ENCODE measurements at regions not wholly inside any gene's neighbourhood (a gene's known extent, or its start where the extent isn't known, plus 50 kb on each side); places are given as distances from the start of the nearest gene placed in this dataset.
"Not testable (repeated sequence)": the region's sequence is repeated elsewhere in the genome, so short reads cannot be mapped to it uniquely, and the experiment has no call there.

GRCh38 chr20:57814529-57814928 is 104.7 kb upstream of the PMEPA1 start:
- TF ChIP-seq CTCF (IDR thresholded peaks at IDR 0.05) (no peak), POLR2A (IDR thresholded peaks at IDR 0.05) (no peak), EP300 (IDR thresholded peaks at IDR 0.05) (no peak), POLR2AphosphoS5 (IDR thresholded peaks at IDR 0.05) (no peak)
- Histone ChIP-seq H3K4me1 (peaks cover 0 to 19% (median 4%) of the 10 kb centered on the region in 4 donors), H3K4me3 (no peak overlapping the region), H3K36me3 (no peaks in the 10 kb centered on the region), H3K27ac (no peak overlapping the region), H3K27me3 (peaks cover 0 to 14% (median 6%) of the 10 kb centered on the region in 3 donors), H3K9me3 (no peaks in the 10 kb centered on the region)
- intact Hi-C loops (cut with DNase I; ENCODE audit: low total_unique reads) = no loop called here
- 75 to 95% (median 95%) methylated on average over 6 of the region's 6 CpGs for WGBS, 5 donors
- DNase-seq = no peak

DNA sequence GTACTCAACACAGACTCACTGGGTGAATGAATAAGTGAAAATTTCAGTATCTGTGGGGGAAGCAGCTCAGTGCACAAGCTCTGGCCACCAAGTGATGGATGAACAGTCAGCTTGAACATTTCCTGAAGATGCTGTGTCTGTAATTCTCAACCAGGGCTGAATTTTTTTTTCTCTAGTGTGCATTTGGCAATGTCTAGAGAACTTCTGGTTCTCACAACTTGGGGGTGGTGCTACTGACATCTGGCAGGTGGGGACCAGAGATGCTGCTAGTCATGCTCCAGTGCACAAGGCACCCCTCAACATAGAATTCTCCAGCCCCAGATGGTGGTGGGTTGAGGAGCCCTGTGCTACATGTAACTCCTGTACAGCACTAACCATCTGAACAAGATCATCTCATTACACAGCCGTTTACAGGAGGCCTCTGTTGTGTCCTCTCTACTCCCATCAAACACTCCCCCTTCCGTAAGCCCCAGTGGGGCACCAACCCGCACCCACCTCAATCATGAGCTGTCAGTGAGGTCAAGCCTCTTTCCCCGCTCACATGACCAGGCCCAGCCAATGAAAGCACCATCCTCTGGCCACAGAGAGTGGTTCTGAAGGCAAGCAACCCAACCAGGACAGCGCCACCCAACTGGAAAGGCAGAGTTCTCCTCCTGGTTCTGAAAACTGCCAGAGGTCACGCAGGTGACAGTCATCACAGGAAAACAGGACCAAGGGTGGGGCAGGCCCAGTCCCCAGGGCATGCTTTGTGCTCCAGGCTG is 103.9 kb upstream of the PMEPA1 start:
- H3K4me3 ChIP-seq = no peak overlapping the region
- intact Hi-C loops (cut with DNase I; ENCODE audit: low total_unique reads) = no loop called here
- no peak for DNase-seq
- no peaks in the 10 kb centered on the region for H3K36me3 ChIP-seq
- no peak overlapping the region for H3K27ac ChIP-seq
- no peak for TF ChIP-seq CTCF (IDR thresholded peaks at IDR 0.05)
- no peak for TF ChIP-seq EP300 (IDR thresholded peaks at IDR 0.05)
- TF ChIP-seq POLR2AphosphoS5 (IDR thresholded peaks at IDR 0.05) = no peak
- no peak for TF ChIP-seq POLR2A (IDR thresholded peaks at IDR 0.05)
- peaks cover 0 to 23% (median 4%) of the 10 kb centered on the region in 4 donors for H3K4me1 ChIP-seq
- no peaks in the 10 kb centered on the region for H3K9me3 ChIP-seq
- peaks cover 0 to 6% (median 4%) of the 10 kb centered on the region in 3 donors for H3K27me3 ChIP-seq
- 66 to 86% (median 82%) methylated on average over 6 of the region's 6 CpGs for WGBS, 5 donors

- H3K27ac ChIP-seq; intact Hi-C loops (cut with DNase I; ENCODE audit: low total_unique reads); H3K4me3 ChIP-seq; DNase-seq; H3K27me3 ChIP-seq; H3K36me3 ChIP-seq; H3K9me3 ChIP-seq: not testable (repeated sequence)
- H3K4me1 ChIP-seq = peaks cover 0 to 34% (median 4%) of the 10 kb centered on the region in 4 donors
- WGBS, 5 donors = 81 to 94% (median 88%) methylated on average over 4 of the region's 4 CpGs
These were observed 102.8 kb upstream of the PMEPA1 start for GRCh38 chr20:57812632-57813031.

DNA sequence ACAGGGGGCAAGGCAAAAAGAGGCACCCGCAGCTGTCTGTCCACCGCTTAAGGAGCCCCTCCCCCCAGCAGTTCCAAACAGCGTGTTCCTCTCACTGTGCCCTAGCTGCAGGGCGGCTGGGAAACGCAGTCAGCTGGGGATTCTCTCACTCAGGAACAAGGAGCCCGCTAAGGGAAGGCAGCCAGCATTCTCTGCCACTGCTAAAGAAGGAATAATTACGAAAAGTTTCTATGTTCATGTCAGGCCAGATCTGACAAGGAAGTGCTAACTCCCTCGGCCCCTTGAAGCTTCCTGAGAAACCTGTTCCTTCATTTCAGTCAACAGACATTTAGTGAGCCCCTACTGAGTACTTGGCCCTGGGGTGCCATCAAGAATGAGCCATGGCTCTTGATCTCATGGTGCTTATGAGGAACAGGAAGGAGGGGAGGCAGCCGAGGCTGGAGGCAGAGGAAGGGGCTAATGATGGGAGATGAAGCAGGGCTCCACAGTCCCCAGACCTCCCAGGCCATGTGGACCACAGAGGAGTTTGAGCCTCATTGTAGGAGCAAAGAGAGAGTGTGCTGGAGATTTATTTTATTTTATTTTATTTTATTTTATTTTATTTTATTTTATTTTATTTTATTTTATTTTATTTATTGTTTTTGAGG is 101.7 kb upstream of the PMEPA1 start:
- intact Hi-C loops (cut with DNase I; ENCODE audit: low total_unique reads) = no loop called here
- H3K27ac ChIP-seq = peak overlapping the region in 1 of 5 donors; percentile 49

DNA sequence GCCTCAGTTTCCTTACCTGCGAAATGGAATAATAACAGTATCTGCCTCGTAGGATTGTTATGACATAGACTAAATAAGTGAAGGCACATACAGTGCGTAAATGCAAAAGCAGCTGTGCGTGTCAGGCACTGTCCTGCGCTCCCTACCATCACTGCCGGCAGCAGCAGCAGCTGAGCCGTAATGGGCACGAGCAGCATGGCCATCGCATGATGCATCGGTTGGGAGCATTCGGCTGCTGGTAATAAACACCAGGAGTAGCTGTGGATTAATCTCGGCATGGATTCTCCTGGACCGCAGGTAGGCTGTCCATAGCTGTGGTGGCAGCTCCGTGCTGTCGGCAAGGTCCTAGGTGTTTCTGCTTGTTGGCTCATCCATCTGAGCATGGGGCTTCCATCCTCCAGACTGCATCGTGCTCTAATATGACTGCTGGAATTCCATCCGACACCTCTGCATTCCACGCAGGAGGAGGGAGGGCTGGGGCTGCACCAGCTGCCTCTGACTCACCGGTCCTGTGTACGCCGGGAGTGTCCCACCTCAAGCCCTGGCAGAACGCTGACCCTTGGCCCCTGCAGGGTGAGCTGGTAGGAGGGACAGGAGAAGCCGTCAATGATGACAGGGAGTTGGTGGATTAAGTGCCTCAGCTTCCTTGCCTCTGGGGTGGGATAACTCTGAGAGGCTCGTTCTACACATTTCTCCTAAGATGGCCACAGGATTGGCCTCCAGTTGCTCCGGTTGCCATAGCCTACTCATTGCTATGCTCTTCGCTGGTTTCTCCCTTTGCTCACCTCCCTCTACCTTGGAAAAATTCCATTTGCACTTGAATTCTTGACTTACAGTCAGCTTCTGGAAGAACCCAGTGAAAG is 100.9 kb upstream of the PMEPA1 start:
- no peak for DNase-seq
- WGBS, 5 donors = 71 to 84% (median 75%) methylated on average over 21 to 26 of the region's 26 CpGs
- H3K4me1 ChIP-seq = peaks cover 0 to 37% (median 4%) of the 10 kb centered on the region in 4 donors
- no peaks in the 10 kb centered on the region for H3K36me3 ChIP-seq
- no peak for TF ChIP-seq EP300 (IDR thresholded peaks at IDR 0.05)
- TF ChIP-seq CTCF (IDR thresholded peaks at IDR 0.05) = no peak
- no peak for TF ChIP-seq POLR2AphosphoS5 (IDR thresholded peaks at IDR 0.05)
- TF ChIP-seq POLR2A (IDR thresholded peaks at IDR 0.05) = no peak
- H3K27ac ChIP-seq = peak overlapping the region in 1 of 5 donors; percentile 49
- no peak overlapping the region for H3K4me3 ChIP-seq
- intact Hi-C loops (cut with DNase I; ENCODE audit: low total_unique reads) = no loop called here
- no peaks in the 10 kb centered on the region for H3K9me3 ChIP-seq
- peaks cover 0 to 6% (median 4%) of the 10 kb centered on the region in 3 donors for H3K27me3 ChIP-seq

More for the DNA sequence above, 101.7 kb upstream of the PMEPA1 start:
- H3K27me3 ChIP-seq = peaks cover 0 to 6% (median 4%) of the 10 kb centered on the region in 3 donors
- no peak overlapping the region for H3K4me3 ChIP-seq
- H3K9me3 ChIP-seq = no peaks in the 10 kb centered on the region
- H3K4me1 ChIP-seq = peaks cover 0 to 37% (median 4%) of the 10 kb centered on the region in 4 donors
- 15 to 34% (median 28%) methylated on average over 9 of the region's 9 CpGs for WGBS, 5 donors
- TF ChIP-seq POLR2AphosphoS5 (IDR thresholded peaks at IDR 0.05) (peak in 1 of 3 donors; percentile 8), POLR2A (IDR thresholded peaks at IDR 0.05) (no peak)
- no peaks in the 10 kb centered on the region for H3K36me3 ChIP-seq
- DNase-seq = peak in 1 of 2 donors; percentile 46
